ENCODE measurements at regions not wholly inside any gene's neighbourhood (a gene's known extent, or its start where the extent isn't known, plus 50 kb on each side); places are given as distances from the start of the nearest gene placed in this dataset.

- no peak for DNase-seq (ENCODE audit: low read depth)
- H3K4me3 ChIP-seq (ENCODE audit: low read length): no peak overlapping the region
- no peak for TF ChIP-seq CTCF (conservative IDR thresholded peaks at IDR 0.05; ENCODE audit: low read depth, low read length)
Observed at GRCh38 chr3:23748398-23749110, 57.2 kb upstream of the UBE2E1 start.

GRCh38 chr3:23749609-23750008, 56.1 kb upstream of the UBE2E1 start:
- DNase-seq (ENCODE audit: low read depth): no peak
- no peak for TF ChIP-seq CTCF (conservative IDR thresholded peaks at IDR 0.05; ENCODE audit: low read depth, low read length)

GRCh38 chr3:23750573-23751210, 55.1 kb upstream of the UBE2E1 start:
- no peak overlapping the region for H3K4me3 ChIP-seq (ENCODE audit: low read length)
- no peak for TF ChIP-seq CTCF (conservative IDR thresholded peaks at IDR 0.05; ENCODE audit: low read depth, low read length)
- no peak for DNase-seq (ENCODE audit: low read depth)

More at GRCh38 chr3:23749609-23750008, 56.1 kb upstream of the UBE2E1 start:
- H3K4me3 ChIP-seq (ENCODE audit: low read length): no peak overlapping the region

- DNase-seq (ENCODE audit: low read depth): no peak
- TF ChIP-seq CTCF (conservative IDR thresholded peaks at IDR 0.05; ENCODE audit: low read depth, low read length): no peak
- no peak overlapping the region for H3K4me3 ChIP-seq (ENCODE audit: low read length)
Observed at GRCh38 chr3:23751212-23751723, 54.5 kb upstream of the UBE2E1 start.

GRCh38 chr3:23752126-23752525, 53.6 kb upstream of the UBE2E1 start:
- no peak for TF ChIP-seq CTCF (conservative IDR thresholded peaks at IDR 0.05; ENCODE audit: low read depth, low read length)
- no peak for DNase-seq (ENCODE audit: low read depth)
- no peak overlapping the region for H3K4me3 ChIP-seq (ENCODE audit: low read length)

GRCh38 chr3:23754215-23754614, 51.5 kb upstream of the UBE2E1 start:
- no peak for TF ChIP-seq CTCF (conservative IDR thresholded peaks at IDR 0.05; ENCODE audit: low read depth, low read length)
- no peak overlapping the region for H3K4me3 ChIP-seq (ENCODE audit: low read length)
- no peak for DNase-seq (ENCODE audit: low read depth)

Measured in retinal pigment epithelial cell (primary cell).